NOMO-1 treated with DMSO at 0.1 percent for 48 hours (cell line): ENCODE measurements at regions not wholly inside any gene's neighbourhood (a gene's known extent, or its start where the extent isn't known, plus 50 kb on each side); places are given as distances from the start of the nearest gene placed in this dataset.
"Not testable (repeated sequence)": the region's sequence is repeated elsewhere in the genome, so short reads cannot be mapped to it uniquely, and the experiment has no call there.

Experiments used
- DNase-seq: peaks from one replicate; lab custom pipeline; 2025; ENCODE audit not compliant: unreplicated experiment; lab: John Stamatoyannopoulos, UW

- DNase-seq = no peak
Measured at GRCh38 chr3:21979706-21980105, 228.7 kb upstream of the ZNF385D start.

- DNase-seq = no peak
Measured at GRCh38 chr3:21989341-21990042, 238.5 kb upstream of the ZNF385D start.

GRCh38 chr3:21991061-21991460 is 240.1 kb upstream of the ZNF385D start:
- no peak for DNase-seq

DNA sequence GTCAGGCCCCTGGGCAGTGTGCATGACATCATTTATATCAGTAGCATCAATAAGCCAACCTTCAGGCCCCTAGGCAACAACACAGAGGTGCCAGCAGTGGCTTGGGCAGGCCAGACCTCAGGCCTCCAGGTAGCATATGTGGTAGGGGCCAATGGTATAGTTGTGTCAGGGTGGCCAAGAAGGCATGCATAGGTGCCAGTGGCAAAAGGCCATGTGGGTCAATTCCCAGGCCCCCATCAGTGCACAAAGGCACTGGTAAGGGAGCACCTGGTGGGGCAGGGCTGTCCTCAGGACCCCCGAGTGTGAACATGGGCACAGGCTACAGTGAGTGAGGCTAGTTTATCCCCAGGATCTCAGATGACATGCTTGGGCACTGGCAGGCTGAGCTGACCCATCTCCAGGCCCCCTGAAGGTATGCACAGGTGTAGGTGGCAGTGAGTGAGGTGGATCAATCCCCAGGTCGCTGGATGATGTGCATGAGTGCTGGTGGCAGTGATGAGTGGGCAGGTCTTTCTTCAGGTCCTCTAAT is 244.1 kb upstream of the ZNF385D start:
- no peak for DNase-seq

DNA sequence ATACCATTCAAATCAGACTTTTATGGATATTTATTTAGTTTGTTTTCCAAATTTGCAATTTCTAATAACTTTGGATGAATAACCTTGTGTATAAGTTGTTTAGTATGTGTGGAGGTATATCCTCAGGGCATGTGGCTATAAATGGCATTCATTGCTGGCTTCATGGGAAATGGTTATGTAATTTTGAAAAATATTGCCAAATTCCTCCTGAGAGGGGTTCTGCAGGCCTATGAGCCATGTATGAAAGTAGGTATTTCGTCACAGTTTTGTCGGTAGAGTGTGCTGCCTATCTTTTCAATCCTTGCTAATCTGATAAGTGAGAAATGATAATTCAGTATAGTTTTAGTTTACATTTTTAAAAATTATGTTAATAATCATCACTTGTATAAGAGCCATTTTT is 256.4 kb upstream of the ZNF385D start:
- peak; percentile 0 for DNase-seq

- no peak for DNase-seq
Measured at GRCh38 chr3:22010997-22011396, 260.0 kb upstream of the ZNF385D start.

- DNase-seq = no peak
Measured at GRCh38 chr3:22012471-22012870, 261.5 kb upstream of the ZNF385D start.

- no peak for DNase-seq
Measured at GRCh38 chr3:22013641-22014040, 262.6 kb upstream of the ZNF385D start.

GRCh38 chr3:22016197-22016596 is 265.2 kb upstream of the ZNF385D start:
- no peak for DNase-seq

DNA sequence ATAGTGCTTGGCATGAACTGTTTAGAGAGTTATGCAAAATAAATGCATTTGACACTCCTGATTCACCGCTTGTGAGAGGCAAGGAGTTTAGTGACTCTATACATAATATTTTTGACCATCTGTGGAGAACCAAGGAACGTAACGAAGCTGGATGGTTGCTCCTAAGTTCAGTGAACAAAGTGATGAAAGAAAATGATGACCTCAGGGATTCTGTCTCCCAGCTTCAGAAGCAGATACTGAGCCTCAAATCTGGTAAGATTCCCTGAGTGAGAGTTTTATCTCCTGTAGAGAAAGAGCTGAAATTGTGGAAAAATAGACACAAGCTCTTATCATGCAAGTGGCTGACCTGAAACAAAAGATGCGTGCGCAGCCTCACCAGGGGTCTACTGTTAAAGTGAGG is 273.6 kb upstream of the ZNF385D start:
- DNase-seq = not testable (repeated sequence)

DNA sequence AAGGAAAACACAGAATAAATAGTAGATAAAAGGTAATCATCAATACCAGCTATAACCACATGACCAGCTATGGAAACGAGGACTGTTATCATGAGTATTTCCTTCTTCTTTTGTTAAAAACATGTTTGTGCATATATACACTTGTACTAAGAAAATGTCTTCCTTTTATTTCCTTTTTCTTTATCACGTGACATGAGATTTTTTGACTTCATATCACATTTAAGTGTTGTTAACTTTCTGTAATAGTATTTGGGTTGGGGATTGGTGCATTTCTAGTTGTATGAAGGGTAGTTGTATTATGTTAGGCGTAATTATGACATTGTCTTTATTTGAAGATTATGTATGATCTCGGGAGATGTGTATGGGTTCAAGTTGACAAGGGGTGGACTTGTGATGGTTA is 278.5 kb upstream of the ZNF385D start:
- no peak for DNase-seq

GRCh38 chr3:22039161-22039560 is 288.2 kb upstream of the ZNF385D start:
- no peak for DNase-seq

DNA sequence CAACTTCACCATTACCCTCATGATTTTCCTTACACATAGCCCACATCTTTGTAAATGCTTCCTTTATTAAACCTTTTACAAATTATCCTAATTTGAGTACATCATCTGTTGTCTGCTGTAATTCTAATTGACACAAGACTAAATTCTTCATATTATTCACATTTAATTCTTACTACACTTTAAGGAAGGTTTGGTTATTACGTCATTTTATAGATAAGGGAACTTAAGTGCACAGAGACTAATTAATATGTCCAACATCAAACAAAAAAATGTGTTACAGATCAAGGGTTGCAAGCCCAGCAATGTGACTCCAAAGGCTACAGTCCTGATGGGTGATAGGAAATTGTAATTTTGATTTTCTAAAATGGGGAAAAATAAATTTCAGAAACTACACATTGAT is 289.1 kb upstream of the ZNF385D start:
- DNase-seq = no peak

- no peak for DNase-seq
Measured at GRCh38 chr3:22045882-22046281, 294.9 kb upstream of the ZNF385D start.

DNA sequence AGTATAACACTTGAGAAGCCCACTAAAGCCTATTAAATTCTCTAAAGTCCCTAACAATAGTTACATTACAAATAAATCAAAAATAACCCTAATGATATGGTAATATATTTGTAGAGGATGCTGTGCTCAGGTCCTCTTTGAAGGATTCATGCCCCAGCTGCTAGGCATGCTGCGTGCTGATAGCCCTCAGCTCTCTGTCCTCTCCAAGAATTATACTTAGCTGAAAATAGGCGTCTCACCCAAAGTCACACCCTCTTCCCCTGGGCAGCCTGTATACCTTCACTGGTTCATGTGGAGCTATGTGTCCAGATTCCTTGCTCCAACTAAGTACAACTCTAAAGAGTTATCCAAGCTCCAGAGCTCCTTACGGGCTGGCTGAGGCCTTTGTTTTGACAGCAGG is 312.5 kb upstream of the ZNF385D start:
- no peak for DNase-seq

DNA sequence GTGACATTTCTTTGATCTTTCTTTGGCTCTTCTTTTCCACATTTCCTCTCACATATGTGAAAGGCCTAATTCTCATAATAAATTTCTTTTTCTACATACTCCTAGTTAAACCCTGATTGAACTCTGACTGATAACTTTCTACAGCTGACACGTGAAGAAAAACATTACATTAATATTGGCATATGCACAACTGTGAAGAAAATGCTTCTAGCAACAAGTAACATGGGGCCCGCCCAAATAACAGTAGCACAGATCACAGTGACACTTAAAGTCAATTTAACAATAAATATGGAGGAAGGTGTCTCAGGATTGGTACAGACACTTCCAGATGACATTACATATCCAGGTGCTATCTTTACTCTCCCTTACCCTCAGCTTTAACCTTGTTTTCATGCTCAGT is 317.6 kb upstream of the ZNF385D start:
- DNase-seq = no peak

DNA sequence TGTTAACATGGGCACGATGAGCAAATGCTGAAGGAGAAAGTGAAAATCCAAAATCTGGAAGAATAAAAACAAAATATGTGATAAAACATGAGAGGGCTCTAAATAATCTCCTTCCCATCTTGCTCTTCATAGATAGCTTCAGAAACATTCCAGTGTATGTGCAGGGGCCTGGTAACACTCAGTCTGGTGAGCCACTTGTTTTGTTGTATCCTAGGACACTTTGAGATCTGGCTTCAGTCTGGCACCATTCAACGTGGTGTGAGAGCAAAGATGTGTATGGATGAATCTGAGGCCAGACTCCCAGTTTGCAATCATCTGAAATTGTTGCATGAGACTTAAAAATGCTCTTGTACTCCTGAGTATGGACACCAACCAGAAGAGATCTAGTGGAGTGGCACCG is 337.2 kb upstream of the ZNF385D start:
- DNase-seq = no peak

- peak; percentile 42 for DNase-seq
Measured at GRCh38 chr3:22089284-22089683, 338.3 kb upstream of the ZNF385D start.

DNA sequence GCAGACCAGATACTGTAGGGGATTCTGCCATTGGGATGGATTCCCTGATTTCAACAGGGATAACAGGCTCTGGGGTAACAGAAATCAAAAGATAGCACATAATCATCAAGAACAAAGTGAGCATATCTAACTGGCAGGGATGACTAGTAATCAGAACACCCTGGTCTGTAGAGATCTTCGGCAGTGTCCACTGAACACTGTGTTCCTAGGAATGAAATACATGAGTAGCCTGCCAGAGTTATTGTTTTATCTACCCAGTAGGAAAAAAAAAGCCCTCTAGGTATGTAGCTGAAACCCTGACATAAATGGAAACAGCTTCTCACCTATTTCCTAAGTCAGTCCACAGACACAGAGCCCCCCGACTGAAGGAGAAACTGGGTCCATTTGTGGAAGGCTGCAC is 340.3 kb upstream of the ZNF385D start:
- no peak for DNase-seq

DNA sequence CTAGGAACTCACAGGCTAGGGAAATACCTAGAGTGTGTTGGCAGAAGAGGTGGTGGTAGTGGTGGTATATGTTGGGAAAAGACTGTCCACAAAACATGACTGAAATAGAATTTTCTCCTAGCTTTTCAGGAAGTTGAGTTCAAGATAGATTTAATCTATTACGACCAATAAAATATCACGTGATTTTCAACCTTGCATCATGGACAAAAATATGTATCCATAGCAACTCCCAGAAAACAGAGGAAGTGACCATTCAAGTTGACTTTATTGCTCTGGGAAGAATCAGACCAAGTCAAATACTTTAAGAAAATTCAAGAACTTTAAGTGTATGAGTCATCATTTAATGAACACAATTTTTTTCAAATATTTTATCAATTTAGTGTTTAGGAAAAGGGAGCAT is 347.0 kb upstream of the ZNF385D start:
- DNase-seq = peak; percentile 34

GRCh38 chr3:22101351-22101750 is 350.3 kb upstream of the ZNF385D start:
- DNase-seq = peak; percentile 76

GRCh38 chr3:22101811-22102210 is 350.8 kb upstream of the ZNF385D start:
- DNase-seq = peak; percentile 17

DNA sequence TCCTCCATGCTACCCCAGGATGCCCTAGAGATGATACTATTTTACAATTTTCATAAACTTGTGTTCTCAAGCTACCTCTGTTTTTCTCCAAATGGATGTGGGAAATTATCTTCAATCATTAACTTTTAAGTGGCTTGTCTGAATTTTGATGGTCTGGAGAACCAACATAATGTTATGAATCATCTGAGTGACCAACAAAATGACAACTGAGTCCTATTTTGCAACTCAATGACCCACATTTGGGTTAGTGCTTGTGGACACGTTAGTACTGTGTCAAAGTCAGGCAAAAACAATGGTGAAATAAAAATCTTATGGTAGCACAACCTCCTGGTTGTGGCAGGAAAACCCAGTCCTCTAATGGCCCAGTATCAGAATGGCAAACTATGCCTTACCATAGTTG is 352.4 kb upstream of the ZNF385D start:
- DNase-seq = no peak
